Fibroblast of lung (primary cell): ENCODE measurements at regions not wholly inside any gene's neighbourhood (a gene's known extent, or its start where the extent isn't known, plus 50 kb on each side); places are given as distances from the start of the nearest gene placed in this dataset.
A peak's percentile ranks its signal among the peaks of the same experiment; 100 is the strongest.

Source experiments
- DNase-seq, 2 donors: peaks; one replicate each; pipeline versions ENCODE4 v3.0.0 to v3.0.0-alpha.2; 2010; ENCODE audit warnings: low read depth in 2 of 2
- H2AFZ ChIP-seq: 2 replicates; pipeline ENCODE4 v1.5.1; 2012; ENCODE audit warnings: low read length, control low read depth, inconsistent platforms
- H3K27ac ChIP-seq: 2 replicates; pipeline ENCODE4 v1.5.1; 2011; ENCODE audit warnings: low read length, control low read depth; ENCODE audit not compliant: insufficient read depth
- H3K27me3 ChIP-seq: 2 replicates; pipeline ENCODE4 v1.5.1; 2011; ENCODE audit warnings: mild to moderate bottlenecking, low read length; ENCODE audit not compliant: control insufficient read depth, insufficient read depth
- H3K36me3 ChIP-seq: 2 replicates; pipeline ENCODE4 v1.5.1; 2011; ENCODE audit warnings: low read length; ENCODE audit not compliant: control insufficient read depth, insufficient read depth
- H3K4me1 ChIP-seq: 2 replicates; pipeline ENCODE4 v1.5.1; 2011; ENCODE audit warnings: low read length; ENCODE audit not compliant: control insufficient read depth, insufficient read depth; ENCODE audit errors: extremely low read depth
- H3K4me2 ChIP-seq: 2 replicates; pipeline ENCODE4 v1.5.1; 2011; ENCODE audit warnings: low read length, control low read depth; ENCODE audit not compliant: insufficient read depth; ENCODE audit errors: extremely low read depth
- H3K4me3 ChIP-seq, 4 experiments: fragments of 200-600 bp in 1 of 4; sonication (generic) in 1 of 4; replicated peaks in 1 of 4; 2 replicates each; pipeline ENCODE4 v1.5.1; 2011 to 2016; ENCODE audit warnings: low read length in 4 of 4, low read depth in 3 of 4, mild to moderate bottlenecking in 3 of 4, control low read depth in 2 of 4, inconsistent platforms in 1 of 4, mixed read lengths in 1 of 4; ENCODE audit not compliant: insufficient read depth in 1 of 4; ENCODE audit errors: control extremely low read depth in 1 of 4
- H3K79me2 ChIP-seq: 2 replicates; pipeline ENCODE4 v1.5.1; 2012; ENCODE audit warnings: mild to moderate bottlenecking, low read length, inconsistent platforms; ENCODE audit not compliant: control insufficient read depth, insufficient read depth
- H3K9ac ChIP-seq: 2 replicates; pipeline ENCODE4 v1.5.1; 2011; ENCODE audit warnings: mild to moderate bottlenecking, low read length, control low read depth; ENCODE audit not compliant: insufficient read depth
- H3K9me3 ChIP-seq: 2 replicates; pipeline ENCODE4 v1.5.1; 2012; ENCODE audit warnings: low read depth, low read length; ENCODE audit not compliant: control insufficient read depth, insufficient read depth
- H4K20me1 ChIP-seq: 2 replicates; pipeline ENCODE4 v1.5.1; 2011; ENCODE audit warnings: low read length; ENCODE audit not compliant: control insufficient read depth, insufficient read depth; ENCODE audit errors: extremely low read depth
- EZH2 ChIP-seq: IDR thresholded peaks from 2 replicates; pipeline ENCODE4 v1.5.1; 2012; ENCODE audit warnings: low read length, control low read depth, mild to moderate bottlenecking; ENCODE audit errors: missing control alignments
- TF ChIP-seq, protein P1 (sequence below), 2 donors: IDR thresholded peaks in 1 of 2; conservative IDR thresholded peaks in 1 of 2; 1 replicate in 1 of 2; 2 replicates in 1 of 2; pipeline ENCODE4 v1.5.1; 2011 to 2012; ENCODE audit warnings: low read length in 2 of 2, control low read depth in 1 of 2, inconsistent platforms in 1 of 2, low read depth in 1 of 2, mild to moderate bottlenecking in 1 of 2

DNA sequence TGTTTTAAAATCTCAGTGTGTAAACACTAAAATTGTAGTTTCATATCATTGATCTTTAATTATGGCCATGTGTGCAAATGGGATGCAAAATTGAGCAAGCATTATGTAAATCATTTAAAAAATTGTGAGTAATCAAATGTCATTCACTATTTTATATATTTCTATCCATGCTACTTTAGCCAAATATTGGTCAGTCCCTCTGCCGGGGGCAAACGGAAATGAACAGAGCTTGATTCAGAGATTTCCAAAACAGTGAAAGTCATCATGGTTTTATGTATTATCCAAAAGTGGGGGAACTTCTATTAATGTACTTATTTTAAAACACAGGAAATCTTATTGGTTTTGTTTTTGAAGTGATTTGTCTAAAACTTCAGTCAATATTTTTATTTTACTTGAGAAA lies 219.1 kb downstream of the IRS2 start:
- Histone ChIP-seq H3K79me2 (no peaks in the 10 kb centered on the region), H2AFZ (no peak overlapping the region), H4K20me1 (no peaks in the 10 kb centered on the region), H3K4me3 (no peak overlapping the region), H3K36me3 (no peaks in the 10 kb centered on the region), H3K4me1 (no peaks in the 10 kb centered on the region), H3K9ac (no peak overlapping the region), H3K4me2 (no peak overlapping the region), H3K9me3 (no peaks in the 10 kb centered on the region), H3K27me3 (no peaks in the 10 kb centered on the region), H3K27ac (no peak overlapping the region)
- no peak for TF ChIP-seq EZH2
- TF ChIP-seq, protein P1, sequence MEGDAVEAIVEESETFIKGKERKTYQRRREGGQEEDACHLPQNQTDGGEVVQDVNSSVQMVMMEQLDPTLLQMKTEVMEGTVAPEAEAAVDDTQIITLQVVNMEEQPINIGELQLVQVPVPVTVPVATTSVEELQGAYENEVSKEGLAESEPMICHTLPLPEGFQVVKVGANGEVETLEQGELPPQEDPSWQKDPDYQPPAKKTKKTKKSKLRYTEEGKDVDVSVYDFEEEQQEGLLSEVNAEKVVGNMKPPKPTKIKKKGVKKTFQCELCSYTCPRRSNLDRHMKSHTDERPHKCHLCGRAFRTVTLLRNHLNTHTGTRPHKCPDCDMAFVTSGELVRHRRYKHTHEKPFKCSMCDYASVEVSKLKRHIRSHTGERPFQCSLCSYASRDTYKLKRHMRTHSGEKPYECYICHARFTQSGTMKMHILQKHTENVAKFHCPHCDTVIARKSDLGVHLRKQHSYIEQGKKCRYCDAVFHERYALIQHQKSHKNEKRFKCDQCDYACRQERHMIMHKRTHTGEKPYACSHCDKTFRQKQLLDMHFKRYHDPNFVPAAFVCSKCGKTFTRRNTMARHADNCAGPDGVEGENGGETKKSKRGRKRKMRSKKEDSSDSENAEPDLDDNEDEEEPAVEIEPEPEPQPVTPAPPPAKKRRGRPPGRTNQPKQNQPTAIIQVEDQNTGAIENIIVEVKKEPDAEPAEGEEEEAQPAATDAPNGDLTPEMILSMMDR (conservative IDR thresholded peaks at IDR 0.05 in 1 of 2, IDR thresholded peaks at IDR 0.05 in 1 of 2; ENCODE audit: low read depth in 1 of 2, low read length in 2 of 2) = peak; percentile 42 to 55
- DNase-seq = peak in 1 of 2 donors; percentile 22

DNA sequence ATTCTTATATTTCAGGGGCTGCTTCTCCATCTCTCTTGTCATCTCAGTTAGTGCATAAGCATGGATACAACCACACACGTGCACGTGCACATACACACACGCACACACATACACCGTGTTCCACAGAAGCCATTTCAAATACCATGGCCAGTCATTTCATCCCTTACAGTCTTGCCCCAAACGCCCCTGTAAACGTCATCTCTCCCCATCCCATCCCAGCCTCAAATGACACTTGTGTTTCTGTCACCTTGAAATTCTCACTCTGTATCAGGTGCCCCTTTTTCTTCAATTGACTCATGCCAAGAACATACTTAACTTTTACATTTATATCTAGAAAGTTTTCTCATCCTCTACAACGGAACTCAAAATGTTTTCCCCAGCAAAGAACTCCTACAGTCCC lies 220.5 kb downstream of the IRS2 start:
- H3K27me3 ChIP-seq = peaks cover 4% of the 10 kb centered on the region
- H3K36me3 ChIP-seq = no peaks in the 10 kb centered on the region
- TF ChIP-seq, protein P1 (conservative IDR thresholded peaks at IDR 0.05 in 1 of 2, IDR thresholded peaks at IDR 0.05 in 1 of 2; ENCODE audit: low read depth in 1 of 2, low read length in 2 of 2) = no peak
- no peak for TF ChIP-seq EZH2

DNA sequence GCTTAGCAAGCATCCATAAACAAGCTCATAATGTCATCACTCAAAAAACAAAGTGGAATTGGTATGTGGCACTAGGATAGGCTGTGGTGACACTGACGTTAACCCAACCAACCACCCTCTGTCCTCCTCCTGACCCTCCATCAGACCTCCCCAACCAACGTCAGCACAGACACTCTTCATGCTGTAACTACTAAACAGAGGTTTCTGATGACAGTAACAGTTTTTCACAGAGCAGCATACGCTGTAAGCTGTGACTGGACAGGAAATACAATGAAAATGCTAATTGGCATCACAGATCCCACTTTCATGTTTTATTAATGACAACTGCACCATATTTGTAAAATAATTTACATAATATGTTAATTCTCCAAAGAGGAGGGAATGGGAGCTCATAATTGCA lies 238.0 kb downstream of the IRS2 start:
- TF ChIP-seq EZH2 = no peak
- Histone ChIP-seq H3K4me1 (no peaks in the 10 kb centered on the region), H3K9me3 (no peaks in the 10 kb centered on the region), H2AFZ (no peak overlapping the region), H3K79me2 (no peaks in the 10 kb centered on the region), H3K9ac (no peak overlapping the region), H3K27ac (no peak overlapping the region), H3K27me3 (no peaks in the 10 kb centered on the region), H3K4me3 (no peak overlapping the region), H3K36me3 (no peaks in the 10 kb centered on the region), H4K20me1 (no peaks in the 10 kb centered on the region), H3K4me2 (no peak overlapping the region)
- no peak for DNase-seq

More for the DNA sequence above, 220.5 kb downstream of the IRS2 start:
- H3K9me3 ChIP-seq = no peaks in the 10 kb centered on the region
- H3K4me1 ChIP-seq = no peaks in the 10 kb centered on the region
- no peak overlapping the region for H2AFZ ChIP-seq
- no peaks in the 10 kb centered on the region for H4K20me1 ChIP-seq
- H3K4me3 ChIP-seq = no peak overlapping the region
- H3K27ac ChIP-seq = no peak overlapping the region
- no peak overlapping the region for H3K9ac ChIP-seq
- no peak overlapping the region for H3K4me2 ChIP-seq
- no peaks in the 10 kb centered on the region for H3K79me2 ChIP-seq
- no peak for DNase-seq
